GM12892 (cell line): ENCODE measurements at regions not wholly inside any gene's neighbourhood (a gene's known extent, or its start where the extent isn't known, plus 50 kb on each side); places are given as distances from the start of the nearest gene placed in this dataset.

Experiments used
- DNase-seq: peaks from one replicate; pipeline ENCODE4 v3.0.0; 2011; ENCODE audit not compliant: insufficient read length
- FAIRE-seq: peaks from 2 replicates; lab custom pipeline; 2011; peaks lifted over from hg19 to GRCh38; lab: Jason Lieb, UNC
- POLR2A ChIP-seq: IDR thresholded peaks from 2 replicates; pipeline ENCODE4 v1.6.1; 2011; ENCODE audit warnings: low read depth, low read length, control low read depth
- POLR2AphosphoS5 ChIP-seq: IDR thresholded peaks from 2 replicates; pipeline ENCODE4 v1.6.1; 2011; ENCODE audit warnings: low read depth, low read length, control low read depth
- TAF1 ChIP-seq: IDR thresholded peaks from 2 replicates; pipeline ENCODE4 v1.6.1; 2011; ENCODE audit warnings: low read depth, mild to moderate bottlenecking, control low read depth, low read length, borderline replicate concordance

DNA sequence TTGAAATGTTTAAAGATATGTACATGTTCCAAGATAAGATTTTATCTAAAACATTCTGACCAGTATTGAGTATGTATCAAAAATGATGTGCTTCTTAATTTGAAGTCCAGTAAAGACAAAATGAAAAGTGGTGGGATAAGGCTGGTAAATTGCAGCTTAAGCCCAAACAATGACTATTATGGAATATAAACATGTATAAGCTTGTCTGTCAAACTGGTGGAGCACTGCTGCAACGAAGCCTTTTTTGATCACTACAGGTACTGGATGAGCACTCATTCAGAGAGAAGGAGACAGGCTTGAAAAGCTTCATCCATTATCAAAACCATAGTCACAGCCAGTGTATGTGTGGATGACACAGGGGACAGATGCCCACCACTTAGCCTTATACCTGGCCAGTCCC, 138.4 kb downstream of the ATP23 start:
- FAIRE-seq: no peak
- DNase-seq: no peak
- TF ChIP-seq POLR2A (no peak), TAF1 (no peak), POLR2AphosphoS5 (no peak)

DNA sequence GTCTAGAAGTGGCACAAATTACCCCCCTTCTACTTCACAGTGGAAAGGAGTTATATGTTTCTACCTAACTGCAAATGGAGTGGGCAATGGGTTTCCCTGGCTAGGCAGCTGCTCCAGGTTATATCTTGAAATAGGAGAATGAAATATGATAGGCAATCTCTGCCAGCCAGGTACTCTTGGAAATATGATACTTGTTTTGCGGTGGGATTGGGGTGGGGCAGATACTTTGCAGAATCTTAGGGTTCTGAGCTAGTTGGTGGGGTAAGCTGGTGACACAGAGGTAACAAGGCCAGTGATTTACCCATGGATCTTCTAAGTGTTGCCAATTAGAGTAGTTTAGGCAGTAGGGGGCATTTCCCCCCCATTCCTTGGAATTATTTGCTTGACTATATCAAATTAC, 140.1 kb downstream of the ATP23 start:
- no peak for FAIRE-seq
- TF ChIP-seq POLR2AphosphoS5 (no peak), TAF1 (no peak), POLR2A (no peak)

DNA sequence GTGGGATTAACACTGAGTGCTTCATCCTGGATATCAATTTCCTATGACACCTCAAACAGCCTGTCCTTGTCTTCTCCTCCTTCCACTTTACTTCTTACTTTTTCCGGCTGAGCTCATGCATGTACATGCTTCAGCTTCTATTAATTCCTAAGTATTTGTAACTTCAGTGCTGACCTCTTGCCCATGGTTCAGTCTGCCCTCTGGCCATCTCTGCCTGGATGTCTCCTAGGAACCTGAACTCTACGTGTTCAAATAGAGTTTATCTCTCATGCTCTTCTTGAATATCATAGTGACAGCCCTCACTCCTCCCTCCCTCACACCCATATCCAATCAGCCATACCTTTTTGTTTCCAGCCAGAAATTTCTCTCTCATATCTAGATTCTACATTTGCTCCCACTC, 141.6 kb downstream of the ATP23 start:
- FAIRE-seq (no peak), DNase-seq (no peak)
- TF ChIP-seq POLR2A (no peak), TAF1 (no peak), POLR2AphosphoS5 (no peak)

More for the DNA sequence above, 140.1 kb downstream of the ATP23 start:
- no peak for DNase-seq

GRCh38 chr12:58086006-58086405, 144.6 kb downstream of the ATP23 start:
- TF ChIP-seq TAF1: no peak
- no peak for TF ChIP-seq POLR2A
- TF ChIP-seq POLR2AphosphoS5: no peak
- DNase-seq (no peak), FAIRE-seq (no peak)

DNA sequence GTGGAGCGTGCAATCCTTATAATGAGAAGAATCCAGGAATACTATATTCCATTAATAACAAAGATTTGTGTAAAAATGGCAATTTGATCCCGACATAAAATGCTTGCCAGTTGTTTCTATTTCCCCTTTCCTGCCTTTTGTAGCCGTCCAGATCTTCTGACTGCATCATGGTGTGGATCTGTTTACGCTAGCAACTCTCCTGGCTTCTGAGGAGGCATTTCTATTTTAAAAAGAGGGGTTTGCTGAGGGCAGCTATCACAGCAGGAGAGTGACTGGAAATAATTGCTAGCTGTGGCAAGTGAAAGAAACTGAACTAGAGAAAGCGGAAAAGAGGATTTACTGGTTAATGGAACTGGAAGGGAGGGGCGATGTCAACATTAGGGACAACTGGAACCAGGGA, 145.6 kb downstream of the ATP23 start:
- no peak for DNase-seq
- no peak for FAIRE-seq
- TF ChIP-seq POLR2AphosphoS5 (no peak), TAF1 (no peak), POLR2A (no peak)

DNA sequence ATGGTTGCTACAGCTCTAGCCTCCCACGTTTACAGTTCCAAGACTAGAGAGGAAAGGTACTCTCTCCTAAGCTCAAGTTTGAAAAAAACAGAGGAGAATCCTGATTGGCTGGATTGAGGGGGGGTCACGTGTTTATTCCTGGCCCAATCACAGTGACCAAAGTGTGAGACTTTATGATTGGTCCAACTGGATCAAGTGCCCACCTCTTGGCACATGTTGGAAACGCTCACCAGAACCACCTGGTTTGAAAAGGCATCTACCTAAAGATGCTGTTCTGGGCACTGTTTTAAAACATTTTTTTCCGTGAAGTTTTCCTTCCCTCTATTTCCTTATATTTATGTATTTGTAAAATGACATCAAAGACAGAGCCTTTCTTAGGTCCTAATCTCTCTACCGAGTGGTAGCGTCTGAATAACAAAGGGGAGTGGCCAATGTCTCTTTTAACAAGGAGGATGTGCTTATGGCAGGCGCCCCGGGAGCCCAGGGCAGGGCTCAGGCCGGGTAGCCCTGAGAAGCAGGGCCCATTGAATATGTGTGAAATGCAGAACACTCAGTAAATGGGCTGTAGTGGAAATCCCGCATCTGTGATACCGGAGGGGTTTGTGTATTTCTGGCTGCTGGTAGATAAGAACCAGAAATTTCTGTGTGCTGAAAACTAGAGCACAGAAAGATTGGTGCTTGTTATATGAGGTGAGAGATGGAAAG, 146.2 kb downstream of the ATP23 start:
- TF ChIP-seq TAF1 (no peak), POLR2AphosphoS5 (no peak), POLR2A (no peak)
- FAIRE-seq (no peak), DNase-seq (no peak)

DNA sequence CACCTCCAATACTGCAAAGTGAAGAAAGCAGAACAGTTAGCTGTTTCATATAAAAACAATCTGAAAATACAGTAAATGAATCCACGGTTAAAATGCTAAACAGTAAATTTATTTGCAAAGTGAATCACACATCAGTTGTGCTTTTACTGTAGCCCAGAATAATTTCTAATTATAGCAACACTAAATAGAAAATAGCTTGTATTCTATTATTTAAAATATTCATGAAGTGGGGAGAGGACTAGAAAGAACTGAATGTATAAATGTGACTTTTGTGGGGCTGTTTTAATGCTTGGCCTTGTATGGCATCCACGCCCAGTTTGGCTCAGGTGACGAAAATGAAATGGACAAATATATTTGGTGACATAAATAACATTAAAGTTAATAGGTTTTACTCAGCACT, 148.2 kb downstream of the ATP23 start:
- TF ChIP-seq TAF1: no peak
- no peak for TF ChIP-seq POLR2AphosphoS5
- TF ChIP-seq POLR2A: no peak
- no peak for DNase-seq
- FAIRE-seq: no peak

- DNase-seq (no peak), FAIRE-seq (no peak)
- TF ChIP-seq POLR2AphosphoS5: no peak
- TF ChIP-seq TAF1: no peak
- TF ChIP-seq POLR2A: no peak
Measured at GRCh38 chr12:58090685-58091084, 149.3 kb downstream of the ATP23 start.

- no peak for DNase-seq
- no peak for FAIRE-seq
- TF ChIP-seq TAF1 (no peak), POLR2A (no peak), POLR2AphosphoS5 (no peak)
Measured at GRCh38 chr12:58095002-58095401, 153.6 kb downstream of the ATP23 start.

- DNase-seq (no peak), FAIRE-seq (no peak)
- no peak for TF ChIP-seq POLR2A
- TF ChIP-seq TAF1: no peak
- no peak for TF ChIP-seq POLR2AphosphoS5
Measured at GRCh38 chr12:58097741-58098140, 156.4 kb downstream of the ATP23 start.

DNA sequence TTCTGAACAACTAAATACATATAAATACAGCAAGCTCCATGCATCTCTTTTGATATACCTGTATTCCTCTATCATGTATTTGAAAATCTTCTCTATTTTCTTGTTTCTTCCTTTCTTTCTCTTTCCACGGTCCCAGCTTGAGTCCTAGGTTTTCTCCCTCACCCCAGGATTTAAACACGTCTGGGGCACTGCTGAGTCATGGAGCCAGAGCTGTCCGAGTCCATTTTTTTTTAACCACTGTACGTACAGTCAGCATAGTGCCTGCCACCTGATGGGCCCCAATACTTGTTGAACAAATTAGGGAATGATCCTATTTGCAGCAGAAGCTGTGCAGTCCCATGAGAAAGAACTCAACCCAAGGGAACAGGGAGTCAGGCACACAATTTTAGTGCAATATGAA, 158.1 kb downstream of the ATP23 start:
- FAIRE-seq: no peak
- TF ChIP-seq TAF1: no peak

DNA sequence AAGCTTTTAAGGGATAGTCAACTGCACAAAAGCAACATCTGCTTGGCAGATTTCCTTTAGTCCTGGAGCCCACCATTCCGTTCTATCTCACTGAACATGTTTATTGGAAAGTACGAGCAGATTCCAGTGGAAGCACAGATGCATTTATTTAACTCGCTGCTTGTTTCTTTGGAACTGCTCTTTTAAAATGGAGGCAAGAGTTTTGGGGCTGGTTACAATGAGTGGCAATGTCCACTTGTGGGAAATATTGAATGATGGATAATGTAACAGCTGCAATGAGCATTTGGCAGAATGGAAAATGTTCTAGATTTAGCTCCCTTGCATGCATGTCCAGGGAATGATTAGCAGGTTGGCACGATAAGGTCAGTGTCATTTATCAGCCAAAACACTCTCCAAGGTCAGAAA, 163.0 kb downstream of the ATP23 start:
- TF ChIP-seq POLR2AphosphoS5: no peak
- TF ChIP-seq POLR2A: no peak
- TF ChIP-seq TAF1: no peak
- DNase-seq (no peak), FAIRE-seq (no peak)

More for the DNA sequence above, 158.1 kb downstream of the ATP23 start:
- DNase-seq: no peak
